ENCODE measurements at regions not wholly inside any gene's neighbourhood (a gene's known extent, or its start where the extent isn't known, plus 50 kb on each side); places are given as distances from the start of the nearest gene placed in this dataset.

DNA sequence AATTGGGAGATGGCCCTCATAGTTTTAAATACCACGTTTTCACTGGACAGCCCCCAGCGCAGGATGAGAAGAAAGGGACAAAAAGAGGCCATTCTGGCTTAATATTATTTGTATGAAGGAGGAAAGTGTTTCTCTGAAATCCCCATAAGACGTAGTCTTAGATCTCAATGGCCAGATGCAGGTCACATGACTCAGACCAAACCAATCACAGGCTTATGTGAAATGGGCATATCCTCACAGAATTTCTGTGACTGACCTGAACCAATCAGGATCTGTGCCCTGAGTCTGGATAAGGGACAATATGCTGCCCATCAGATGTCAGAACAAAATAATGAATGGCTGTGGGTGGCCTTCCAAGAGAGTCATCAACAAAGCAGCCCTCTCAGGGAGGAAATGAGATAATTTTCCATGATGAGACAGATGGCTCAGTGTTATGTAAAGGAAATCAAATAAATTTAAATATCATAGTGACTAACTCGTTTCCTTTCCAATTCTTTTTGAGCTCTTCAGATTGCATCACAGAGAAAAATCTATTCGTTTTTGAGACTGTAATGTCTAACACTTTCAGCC lies 1009.5 kb upstream of the TMEM132C start:
- Histone ChIP-seq H3K9ac (ENCODE audit: low read length) (no peak overlapping the region), H3K9me3 (ENCODE audit: insufficient read depth, low read length) (no peaks in the 10 kb centered on the region), H3K27me3 (ENCODE audit: low read length) (no peaks in the 10 kb centered on the region), H3F3A (ENCODE audit: insufficient read depth) (no peaks in the 10 kb centered on the region), H3K36me3 (ENCODE audit: low read length) (no peaks in the 10 kb centered on the region), H3K4me2 (ENCODE audit: low read depth, low read length, poor library complexity, severe bottlenecking) (no peak overlapping the region), H4K20me1 (ENCODE audit: low read depth, low read length) (no peaks in the 10 kb centered on the region), H3K9me2 (replicated peaks; ENCODE audit: insufficient read depth, low read length) (no peaks in the 10 kb centered on the region; the same call in 1 of the 2 replicates), H3K27ac (ENCODE audit: low read depth, low read length) (no peak overlapping the region), H2AFZ (ENCODE audit: low read depth, low read length, severe bottlenecking) (no peak overlapping the region), H3K79me2 (ENCODE audit: insufficient read depth, low read length) (no peaks in the 10 kb centered on the region), H3K4me3 (ENCODE audit: insufficient read depth, low read length, poor library complexity, severe bottlenecking) (no peak overlapping the region)
- TF ChIP-seq, protein P1, sequence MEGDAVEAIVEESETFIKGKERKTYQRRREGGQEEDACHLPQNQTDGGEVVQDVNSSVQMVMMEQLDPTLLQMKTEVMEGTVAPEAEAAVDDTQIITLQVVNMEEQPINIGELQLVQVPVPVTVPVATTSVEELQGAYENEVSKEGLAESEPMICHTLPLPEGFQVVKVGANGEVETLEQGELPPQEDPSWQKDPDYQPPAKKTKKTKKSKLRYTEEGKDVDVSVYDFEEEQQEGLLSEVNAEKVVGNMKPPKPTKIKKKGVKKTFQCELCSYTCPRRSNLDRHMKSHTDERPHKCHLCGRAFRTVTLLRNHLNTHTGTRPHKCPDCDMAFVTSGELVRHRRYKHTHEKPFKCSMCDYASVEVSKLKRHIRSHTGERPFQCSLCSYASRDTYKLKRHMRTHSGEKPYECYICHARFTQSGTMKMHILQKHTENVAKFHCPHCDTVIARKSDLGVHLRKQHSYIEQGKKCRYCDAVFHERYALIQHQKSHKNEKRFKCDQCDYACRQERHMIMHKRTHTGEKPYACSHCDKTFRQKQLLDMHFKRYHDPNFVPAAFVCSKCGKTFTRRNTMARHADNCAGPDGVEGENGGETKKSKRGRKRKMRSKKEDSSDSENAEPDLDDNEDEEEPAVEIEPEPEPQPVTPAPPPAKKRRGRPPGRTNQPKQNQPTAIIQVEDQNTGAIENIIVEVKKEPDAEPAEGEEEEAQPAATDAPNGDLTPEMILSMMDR (IDR thresholded peaks at IDR 0.05; ENCODE audit: insufficient read depth, low read length, poor library complexity, severe bottlenecking), result no peak
- TF ChIP-seq EZH2phosphoT487 (conservative IDR thresholded peaks at IDR 0.05; ENCODE audit: low read length), result no peak

DNA sequence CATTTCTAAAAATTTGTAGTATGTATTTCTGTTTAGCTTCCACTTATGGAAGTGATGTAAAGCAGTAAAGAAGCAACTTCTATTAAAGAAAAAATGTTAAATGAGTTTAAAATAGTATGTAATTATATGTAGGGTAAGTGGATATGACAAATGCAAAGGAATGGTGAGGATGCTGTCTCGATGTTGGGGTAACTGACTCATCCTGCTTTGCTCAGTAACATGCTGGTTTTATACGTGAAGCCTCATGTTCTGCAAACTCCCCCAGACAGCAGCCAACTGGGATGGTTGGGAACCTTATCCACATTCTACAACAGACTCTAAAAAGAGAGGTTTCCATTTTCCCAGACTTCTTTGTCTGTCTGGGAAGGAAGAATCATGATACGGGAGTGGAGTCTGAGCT lies 1006.4 kb upstream of the TMEM132C start:
- Histone ChIP-seq H4K20me1 (ENCODE audit: low read depth, low read length) (no peaks in the 10 kb centered on the region), H3K36me3 (ENCODE audit: low read length) (no peaks in the 10 kb centered on the region), H3K9ac (ENCODE audit: low read length) (no peak overlapping the region), H3K9me2 (replicated peaks; ENCODE audit: insufficient read depth, low read length) (no peaks in the 10 kb centered on the region; the same call in 1 of the 2 replicates), H3K27ac (ENCODE audit: low read depth, low read length) (no peak overlapping the region), H3F3A (ENCODE audit: insufficient read depth) (no peaks in the 10 kb centered on the region), H3K79me2 (ENCODE audit: insufficient read depth, low read length) (no peaks in the 10 kb centered on the region), H3K4me3 (ENCODE audit: insufficient read depth, low read length, poor library complexity, severe bottlenecking) (no peak overlapping the region), H3K9me3 (ENCODE audit: insufficient read depth, low read length) (no peaks in the 10 kb centered on the region), H2AFZ (ENCODE audit: low read depth, low read length, severe bottlenecking) (no peak overlapping the region), H3K27me3 (ENCODE audit: low read length) (no peaks in the 10 kb centered on the region), H3K4me2 (ENCODE audit: low read depth, low read length, poor library complexity, severe bottlenecking) (no peak overlapping the region)
- TF ChIP-seq EZH2phosphoT487 (conservative IDR thresholded peaks at IDR 0.05; ENCODE audit: low read length), result no peak
- TF ChIP-seq, protein P1 (IDR thresholded peaks at IDR 0.05; ENCODE audit: insufficient read depth, low read length, poor library complexity, severe bottlenecking), result no peak

DNA sequence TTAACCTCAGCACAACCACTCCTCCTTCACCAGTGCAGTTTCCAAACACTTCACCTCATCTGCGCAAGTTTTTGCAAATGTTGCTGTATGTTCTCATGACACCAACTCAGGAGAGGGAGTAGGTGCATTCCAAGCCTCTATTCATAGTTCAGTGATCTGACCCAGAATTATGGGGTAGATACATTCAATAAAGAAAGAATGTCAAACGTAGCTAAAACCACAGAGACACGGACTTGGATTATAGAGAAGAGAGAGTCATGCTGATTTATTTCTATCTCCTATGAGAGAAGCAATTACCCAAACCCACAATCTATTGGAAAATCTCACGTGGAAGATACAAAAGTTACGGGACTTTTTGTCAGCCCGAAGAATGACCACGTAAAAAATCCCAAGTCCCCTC lies 1006.0 kb upstream of the TMEM132C start:
- Histone ChIP-seq H3K79me2 (ENCODE audit: insufficient read depth, low read length) (no peaks in the 10 kb centered on the region), H3K36me3 (ENCODE audit: low read length) (no peaks in the 10 kb centered on the region), H4K20me1 (ENCODE audit: low read depth, low read length) (no peaks in the 10 kb centered on the region), H3K9ac (ENCODE audit: low read length) (no peak overlapping the region), H3K9me3 (ENCODE audit: insufficient read depth, low read length) (no peaks in the 10 kb centered on the region), H3K27me3 (ENCODE audit: low read length) (no peaks in the 10 kb centered on the region), H3K4me2 (ENCODE audit: low read depth, low read length, poor library complexity, severe bottlenecking) (no peak overlapping the region), H3K27ac (ENCODE audit: low read depth, low read length) (no peak overlapping the region), H3K9me2 (replicated peaks; ENCODE audit: insufficient read depth, low read length) (no peaks in the 10 kb centered on the region; the same call in 1 of the 2 replicates), H2AFZ (ENCODE audit: low read depth, low read length, severe bottlenecking) (no peak overlapping the region), H3F3A (ENCODE audit: insufficient read depth) (no peaks in the 10 kb centered on the region), H3K4me3 (ENCODE audit: insufficient read depth, low read length, poor library complexity, severe bottlenecking) (no peak overlapping the region)
- TF ChIP-seq, protein P1 (IDR thresholded peaks at IDR 0.05; ENCODE audit: insufficient read depth, low read length, poor library complexity, severe bottlenecking), result no peak
- TF ChIP-seq EZH2phosphoT487 (conservative IDR thresholded peaks at IDR 0.05; ENCODE audit: low read length), result no peak
